Spleen (tissue), 7 donors: ENCODE measurements at regions not wholly inside any gene's neighbourhood (a gene's known extent, or its start where the extent isn't known, plus 50 kb on each side); places are given as distances from the start of the nearest gene placed in this dataset.

Experiments used
- CTCF ChIP-seq, 11 experiments: fragments of 200-600 bp in 7 of 11; fragments of 450-650 bp in 4 of 11; sonication (generic) in 4 of 11; IDR thresholded peaks in 8 of 11; conservative IDR thresholded peaks in 3 of 11; 1 replicate in 7 of 11; 2 replicates in 4 of 11; pipeline versions ENCODE4 v1.4.0 to v1.8.0; 2016 to 2021; ENCODE audit warnings: antibody characterized with exemption in 11 of 11, inconsistent platforms in 4 of 11, mild to moderate bottlenecking in 1 of 11
- POLR2AphosphoS5 ChIP-seq, 3 donors: sonication (generic); formaldehyde crosslinking; IDR thresholded peaks; one replicate each; pipeline ENCODE4 v1.5.1; 2017; ENCODE audit warnings: antibody characterized with exemption in 3 of 3
- donor health status: DM: no; HTN: no; CAD: no; lungs with moderate emphysema.
- donor health status: DM: no; HTN: no; CAD: no.
- donor health status: DM: no; HTN: no; CAD: no.

DNA sequence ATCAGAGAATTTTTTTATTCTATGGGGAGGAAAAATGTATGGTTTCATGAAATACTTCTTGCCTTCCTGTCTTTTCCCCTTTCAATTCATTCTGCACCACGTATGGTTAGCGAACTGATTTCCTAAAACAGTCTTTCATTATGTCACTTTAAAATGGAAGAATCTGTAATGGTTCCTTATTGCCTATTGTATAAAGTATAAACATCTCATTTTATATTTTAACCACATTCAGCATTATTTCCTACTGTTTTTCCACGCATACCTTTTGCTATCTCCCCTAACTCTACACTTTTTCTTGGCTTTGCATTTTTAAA, 232.3 kb upstream of the B3GALT2 start:
- TF ChIP-seq CTCF (IDR thresholded peaks at IDR 0.05 in 8 of 11, conservative IDR thresholded peaks at IDR 0.05 in 3 of 11) (no peak), POLR2AphosphoS5 (IDR thresholded peaks at IDR 0.05) (no peak)
